C4-2B (cell line): ENCODE measurements at regions not wholly inside any gene's neighbourhood (a gene's known extent, or its start where the extent isn't known, plus 50 kb on each side); places are given as distances from the start of the nearest gene placed in this dataset.

Source experiments
- H3K27ac ChIP-seq: fragments of 450-650 bp; 2 replicates; pipeline ENCODE4 v1.5.1; 2017
- CTCF ChIP-seq: fragments of 450-650 bp; conservative IDR thresholded peaks from 2 replicates; pipeline ENCODE4 v1.5.1; 2017; ENCODE audit warnings: mild to moderate bottlenecking
- ZFX ChIP-seq: fragments of 450-650 bp; IDR thresholded peaks from 2 replicates; pipeline ENCODE4 v1.6.1; 2017

- no peak overlapping the region for H3K27ac ChIP-seq
- TF ChIP-seq ZFX (no peak), CTCF (no peak)
Observed at GRCh38 chr13:91135376-91135775, 212.1 kb upstream of the MIR17HG start.

- no peak overlapping the region for H3K27ac ChIP-seq
- TF ChIP-seq CTCF = no peak
- TF ChIP-seq ZFX = no peak
Observed at GRCh38 chr13:91135968-91136367, 211.5 kb upstream of the MIR17HG start.

- TF ChIP-seq ZFX (no peak), CTCF (no peak)
- H3K27ac ChIP-seq = no peak overlapping the region
Observed at GRCh38 chr13:91136806-91137205, 210.7 kb upstream of the MIR17HG start.

- H3K27ac ChIP-seq = no peak overlapping the region
- TF ChIP-seq ZFX = no peak
- no peak for TF ChIP-seq CTCF
Observed at GRCh38 chr13:91139232-91139631, 208.3 kb upstream of the MIR17HG start.

GRCh38 chr13:91141543-91142061, 205.9 kb upstream of the MIR17HG start:
- TF ChIP-seq ZFX (no peak), CTCF (no peak)
- H3K27ac ChIP-seq = no peak overlapping the region

- no peak overlapping the region for H3K27ac ChIP-seq
- no peak for TF ChIP-seq CTCF
- TF ChIP-seq ZFX = no peak
Observed at GRCh38 chr13:91142572-91142971, 204.9 kb upstream of the MIR17HG start.

- TF ChIP-seq CTCF (no peak), ZFX (no peak)
- no peak overlapping the region for H3K27ac ChIP-seq
Observed at GRCh38 chr13:91144054-91144453, 203.4 kb upstream of the MIR17HG start.
